ENCODE measurements at regions not wholly inside any gene's neighbourhood (a gene's known extent, or its start where the extent isn't known, plus 50 kb on each side); places are given as distances from the start of the nearest gene placed in this dataset.

GRCh38 chr13:23059173-23059572, 121.6 kb upstream of the SGCG start:
- ChIA-PET POLR2A (ENCODE audit: partially characterized antibody) (no interaction called here), CTCF (ENCODE audit: partially characterized antibody) (no interaction called here)
- Histone ChIP-seq H3K36me3 (ENCODE audit: insufficient read depth, low read length) (no peaks in the 10 kb centered on the region), H3K9me3 (ENCODE audit: control insufficient read depth in 1 of 2, low read length in 2 of 2) (no peaks in the 10 kb centered on the region), H3K4me3 (ENCODE audit: low read length in 2 of 2) (no peak overlapping the region), H3K27ac (ENCODE audit: low read depth, low read length) (no peak overlapping the region), H3K27me3 (ENCODE audit: insufficient read depth, low read length) (no peaks in the 10 kb centered on the region), H3K4me1 (ENCODE audit: insufficient read depth, low read length) (no peaks in the 10 kb centered on the region)
- no peaks in the 10 kb centered on the region for H3K4me1 Mint-ChIP-seq
- DNase-seq: no peak
- H3K36me3 Mint-ChIP-seq: no peaks in the 10 kb centered on the region
- no peak overlapping the region for H3K27ac Mint-ChIP-seq
- peaks cover 0 to 2% of the 10 kb centered on the region in 2 donors for H3K27me3 Mint-ChIP-seq
- H3K4me3 Mint-ChIP-seq: no peak overlapping the region
- peaks cover 0 to 2% (median 0%) of the 10 kb centered on the region in 8 donors for H3K9me3 Mint-ChIP-seq
- intact Hi-C loops (cut with micrococcal nuclease): no loop called here

GRCh38 chr13:23060959-23061358, 119.8 kb upstream of the SGCG start:
- peaks cover 0 to 2% (median 0%) of the 10 kb centered on the region in 8 donors for H3K9me3 Mint-ChIP-seq
- H3K36me3 Mint-ChIP-seq: no peaks in the 10 kb centered on the region
- H3K27me3 ChIP-seq (ENCODE audit: insufficient read depth, low read length): no peaks in the 10 kb centered on the region
- no peaks in the 10 kb centered on the region for H3K9me3 ChIP-seq (ENCODE audit: control insufficient read depth in 1 of 2, low read length in 2 of 2)
- no peak overlapping the region for H3K4me3 Mint-ChIP-seq
- H3K4me3 ChIP-seq (ENCODE audit: low read length in 2 of 2): no peak overlapping the region
- intact Hi-C loops (cut with micrococcal nuclease): no loop called here
- no peak overlapping the region for H3K27ac Mint-ChIP-seq
- no peaks in the 10 kb centered on the region for H3K4me1 Mint-ChIP-seq
- H3K27ac ChIP-seq (ENCODE audit: low read depth, low read length): no peak overlapping the region
- H3K27me3 Mint-ChIP-seq: peaks cover 0 to 2% of the 10 kb centered on the region in 2 donors
- ChIA-PET CTCF (ENCODE audit: partially characterized antibody) (no interaction called here), POLR2A (ENCODE audit: partially characterized antibody) (no interaction called here)
- H3K36me3 ChIP-seq (ENCODE audit: insufficient read depth, low read length): no peaks in the 10 kb centered on the region
- DNase-seq: no peak
- H3K4me1 ChIP-seq (ENCODE audit: insufficient read depth, low read length): no peaks in the 10 kb centered on the region

GRCh38 chr13:23067129-23067528, 113.7 kb upstream of the SGCG start:
- no peak overlapping the region for H3K27ac ChIP-seq (ENCODE audit: low read depth, low read length)
- no peaks in the 10 kb centered on the region for H3K4me1 ChIP-seq (ENCODE audit: insufficient read depth, low read length)
- H3K9me3 ChIP-seq (ENCODE audit: control insufficient read depth in 1 of 2, low read length in 2 of 2): no peaks in the 10 kb centered on the region
- Mint-ChIP-seq H3K27me3 (peaks cover 0 to 2% of the 10 kb centered on the region in 2 donors), H3K36me3 (no peaks in the 10 kb centered on the region), H3K27ac (no peak overlapping the region), H3K4me3 (no peak overlapping the region), H3K4me1 (no peaks in the 10 kb centered on the region), H3K9me3 (peaks cover 0 to 7% (median under 1%) of the 10 kb centered on the region in 8 donors)
- no peaks in the 10 kb centered on the region for H3K36me3 ChIP-seq (ENCODE audit: insufficient read depth, low read length)
- intact Hi-C loops (cut with micrococcal nuclease): no loop called here
- no peak overlapping the region for H3K4me3 ChIP-seq (ENCODE audit: low read length in 2 of 2)
- POLR2A ChIA-PET (ENCODE audit: partially characterized antibody): no interaction called here
- no peaks in the 10 kb centered on the region for H3K27me3 ChIP-seq (ENCODE audit: insufficient read depth, low read length)
- DNase-seq: no peak
- CTCF ChIA-PET (ENCODE audit: partially characterized antibody): no interaction called here

- no peak for DNase-seq
- Histone ChIP-seq H3K9me3 (ENCODE audit: control insufficient read depth in 1 of 2, low read length in 2 of 2) (no peaks in the 10 kb centered on the region), H3K4me3 (ENCODE audit: low read length in 2 of 2) (no peak overlapping the region), H3K27ac (ENCODE audit: low read depth, low read length) (no peak overlapping the region), H3K36me3 (ENCODE audit: insufficient read depth, low read length) (no peaks in the 10 kb centered on the region), H3K27me3 (ENCODE audit: insufficient read depth, low read length) (no peaks in the 10 kb centered on the region), H3K4me1 (ENCODE audit: insufficient read depth, low read length) (no peaks in the 10 kb centered on the region)
- intact Hi-C loops (cut with micrococcal nuclease): no loop called here
- H3K9me3 Mint-ChIP-seq: peaks cover 0 to 5% (median under 1%) of the 10 kb centered on the region in 8 donors
- H3K36me3 Mint-ChIP-seq: no peaks in the 10 kb centered on the region
- no peak overlapping the region for H3K4me3 Mint-ChIP-seq
- H3K4me1 Mint-ChIP-seq: peaks cover 0 to 2% (median 0%) of the 10 kb centered on the region in 4 donors
- ChIA-PET CTCF (ENCODE audit: partially characterized antibody) (no interaction called here), POLR2A (ENCODE audit: partially characterized antibody) (no interaction called here)
- H3K27ac Mint-ChIP-seq: no peak overlapping the region
- H3K27me3 Mint-ChIP-seq: peaks cover 0 to 2% of the 10 kb centered on the region in 2 donors
Measured at GRCh38 chr13:23069566-23069965, 111.2 kb upstream of the SGCG start.

- H3K27me3 Mint-ChIP-seq: peaks cover 0 to 2% of the 10 kb centered on the region in 2 donors
- H3K27ac Mint-ChIP-seq: no peak overlapping the region
- intact Hi-C loops (cut with micrococcal nuclease): no loop called here
- no peak overlapping the region for H3K4me3 Mint-ChIP-seq
- Histone ChIP-seq H3K4me1 (ENCODE audit: insufficient read depth, low read length) (no peaks in the 10 kb centered on the region), H3K27ac (ENCODE audit: low read depth, low read length) (no peak overlapping the region), H3K4me3 (ENCODE audit: low read length in 2 of 2) (no peak overlapping the region), H3K36me3 (ENCODE audit: insufficient read depth, low read length) (no peaks in the 10 kb centered on the region), H3K9me3 (ENCODE audit: control insufficient read depth in 1 of 2, low read length in 2 of 2) (no peaks in the 10 kb centered on the region), H3K27me3 (ENCODE audit: insufficient read depth, low read length) (no peaks in the 10 kb centered on the region)
- H3K9me3 Mint-ChIP-seq: peaks cover 0 to 5% (median under 1%) of the 10 kb centered on the region in 8 donors
- no peaks in the 10 kb centered on the region for H3K36me3 Mint-ChIP-seq
- H3K4me1 Mint-ChIP-seq: peaks cover 0 to 4% (median 0%) of the 10 kb centered on the region in 4 donors
- no peak for DNase-seq
- ChIA-PET CTCF (ENCODE audit: partially characterized antibody) (no interaction called here), POLR2A (ENCODE audit: partially characterized antibody) (no interaction called here)
Measured at GRCh38 chr13:23074075-23074828, 106.5 kb upstream of the SGCG start.

- Histone ChIP-seq H3K9me3 (ENCODE audit: control insufficient read depth in 1 of 2, low read length in 2 of 2) (no peaks in the 10 kb centered on the region), H3K27me3 (ENCODE audit: insufficient read depth, low read length) (no peaks in the 10 kb centered on the region), H3K36me3 (ENCODE audit: insufficient read depth, low read length) (no peaks in the 10 kb centered on the region), H3K4me3 (ENCODE audit: low read length in 2 of 2) (no peak overlapping the region), H3K27ac (ENCODE audit: low read depth, low read length) (no peak overlapping the region), H3K4me1 (ENCODE audit: insufficient read depth, low read length) (no peaks in the 10 kb centered on the region)
- DNase-seq: no peak
- peaks cover 0 to 3% (median 0%) of the 10 kb centered on the region in 4 donors for H3K4me1 Mint-ChIP-seq
- H3K36me3 Mint-ChIP-seq: no peaks in the 10 kb centered on the region
- peaks cover 1 to 2% of the 10 kb centered on the region in 2 donors for H3K27me3 Mint-ChIP-seq
- CTCF ChIA-PET (ENCODE audit: partially characterized antibody): no interaction called here
- POLR2A ChIA-PET (ENCODE audit: partially characterized antibody): no interaction called here
- no peak overlapping the region for H3K27ac Mint-ChIP-seq
- no peaks in the 10 kb centered on the region for H3K9me3 Mint-ChIP-seq
- intact Hi-C loops (cut with micrococcal nuclease): no loop called here
- H3K4me3 Mint-ChIP-seq: no peak overlapping the region
Measured at GRCh38 chr13:23081220-23081619, 99.6 kb upstream of the SGCG start.

- Histone ChIP-seq H3K4me1 (ENCODE audit: insufficient read depth, low read length) (no peaks in the 10 kb centered on the region), H3K9me3 (ENCODE audit: control insufficient read depth in 1 of 2, low read length in 2 of 2) (no peaks in the 10 kb centered on the region), H3K27ac (ENCODE audit: low read depth, low read length) (no peak overlapping the region), H3K36me3 (ENCODE audit: insufficient read depth, low read length) (no peaks in the 10 kb centered on the region), H3K27me3 (ENCODE audit: insufficient read depth, low read length) (no peaks in the 10 kb centered on the region), H3K4me3 (ENCODE audit: low read length in 2 of 2) (no peak overlapping the region)
- POLR2A ChIA-PET (ENCODE audit: partially characterized antibody): no interaction called here
- Mint-ChIP-seq H3K27ac (no peak overlapping the region), H3K9me3 (no peaks in the 10 kb centered on the region), H3K36me3 (no peaks in the 10 kb centered on the region), H3K27me3 (peaks cover 1 to 2% of the 10 kb centered on the region in 2 donors), H3K4me1 (peaks cover 0 to 3% (median 0%) of the 10 kb centered on the region in 4 donors), H3K4me3 (no peak overlapping the region)
- CTCF ChIA-PET (ENCODE audit: partially characterized antibody): no interaction called here
- intact Hi-C loops (cut with micrococcal nuclease): no loop called here
- DNase-seq: no peak
Measured at GRCh38 chr13:23081901-23082300, 98.9 kb upstream of the SGCG start.

Measured in CD4-positive, alpha-beta memory T cell (primary cell).